Breast epithelium (tissue), 3 donors: ENCODE measurements at regions not wholly inside any gene's neighbourhood (a gene's known extent, or its start where the extent isn't known, plus 50 kb on each side); places are given as distances from the start of the nearest gene placed in this dataset.

Experiments used
- POLR2A ChIP-seq: fragments of 450-650 bp; IDR thresholded peaks from one replicate; pipeline ENCODE4 v1.6.1; 2016; ENCODE audit warnings: antibody characterized with exemption, mild to moderate bottlenecking, moderate library complexity
- POLR2AphosphoS5 ChIP-seq, 3 donors: sonication (generic); formaldehyde crosslinking; IDR thresholded peaks; one replicate each; pipeline ENCODE4 v1.6.1; 2017; ENCODE audit warnings: antibody characterized with exemption in 3 of 3
- TF ChIP-seq, protein P1 (sequence below), 3 donors: fragments of 450-650 bp; IDR thresholded peaks; one replicate each; pipeline ENCODE4 v1.5.1; 2016 to 2017; ENCODE audit warnings: antibody characterized with exemption in 3 of 3, mild to moderate bottlenecking in 3 of 3, moderate library complexity in 3 of 3

DNA sequence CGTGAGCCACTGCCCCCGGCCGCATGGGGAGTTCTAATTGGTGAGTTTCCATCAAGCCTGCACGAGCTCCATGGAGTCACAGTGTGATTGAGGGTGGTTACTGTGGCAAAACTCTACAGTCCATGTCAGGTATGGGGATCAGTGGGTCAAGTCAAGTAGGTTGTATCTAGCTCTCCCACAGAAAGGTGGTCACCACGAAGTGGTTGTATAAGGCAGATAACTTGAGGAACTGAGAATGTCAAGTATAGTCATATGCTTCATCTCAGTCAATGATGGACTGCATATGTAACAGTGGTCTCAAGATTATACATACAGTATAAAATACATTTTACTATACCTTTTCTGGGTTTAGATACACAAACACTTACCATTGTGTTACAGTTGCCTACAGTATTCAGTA, 348.6 kb upstream of the ZP4 start:
- TF ChIP-seq, protein P1, sequence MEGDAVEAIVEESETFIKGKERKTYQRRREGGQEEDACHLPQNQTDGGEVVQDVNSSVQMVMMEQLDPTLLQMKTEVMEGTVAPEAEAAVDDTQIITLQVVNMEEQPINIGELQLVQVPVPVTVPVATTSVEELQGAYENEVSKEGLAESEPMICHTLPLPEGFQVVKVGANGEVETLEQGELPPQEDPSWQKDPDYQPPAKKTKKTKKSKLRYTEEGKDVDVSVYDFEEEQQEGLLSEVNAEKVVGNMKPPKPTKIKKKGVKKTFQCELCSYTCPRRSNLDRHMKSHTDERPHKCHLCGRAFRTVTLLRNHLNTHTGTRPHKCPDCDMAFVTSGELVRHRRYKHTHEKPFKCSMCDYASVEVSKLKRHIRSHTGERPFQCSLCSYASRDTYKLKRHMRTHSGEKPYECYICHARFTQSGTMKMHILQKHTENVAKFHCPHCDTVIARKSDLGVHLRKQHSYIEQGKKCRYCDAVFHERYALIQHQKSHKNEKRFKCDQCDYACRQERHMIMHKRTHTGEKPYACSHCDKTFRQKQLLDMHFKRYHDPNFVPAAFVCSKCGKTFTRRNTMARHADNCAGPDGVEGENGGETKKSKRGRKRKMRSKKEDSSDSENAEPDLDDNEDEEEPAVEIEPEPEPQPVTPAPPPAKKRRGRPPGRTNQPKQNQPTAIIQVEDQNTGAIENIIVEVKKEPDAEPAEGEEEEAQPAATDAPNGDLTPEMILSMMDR (IDR thresholded peaks at IDR 0.05), result no peak
- TF ChIP-seq POLR2A (no peak), POLR2AphosphoS5 (IDR thresholded peaks at IDR 0.05) (no peak)
